Nephron progenitor cell (in vitro differentiated cells): ENCODE measurements at regions not wholly inside any gene's neighbourhood (a gene's known extent, or its start where the extent isn't known, plus 50 kb on each side); places are given as distances from the start of the nearest gene placed in this dataset.

Source experiments
- DNase-seq: peaks from one replicate; pipeline ENCODE4 v3.0.0; 2021
- H3K27ac Mint-ChIP-seq: 2 replicates; pipeline ENCODE4 v1.8.0; 2021; ENCODE audit warnings: mild to moderate bottlenecking, moderate library complexity, mixed read lengths
- H3K27me3 Mint-ChIP-seq: 2 replicates; pipeline ENCODE4 v1.8.0; 2021; ENCODE audit warnings: mild to moderate bottlenecking, low read depth, mixed read lengths; ENCODE audit not compliant: poor library complexity
- H3K36me3 Mint-ChIP-seq: 2 replicates; pipeline ENCODE4 v1.8.0; 2021; ENCODE audit warnings: low read depth, mixed read lengths
- H3K4me1 Mint-ChIP-seq: 2 replicates; pipeline ENCODE4 v1.8.0; 2021; ENCODE audit warnings: mixed read lengths
- H3K4me3 Mint-ChIP-seq: 2 replicates; pipeline ENCODE4 v1.8.0; 2021; ENCODE audit warnings: mild to moderate bottlenecking, moderate library complexity, mixed read lengths
- H3K9me3 Mint-ChIP-seq: 2 replicates; pipeline ENCODE4 v1.8.0; 2021; ENCODE audit warnings: mild to moderate bottlenecking, moderate library complexity, mixed read lengths
- TF ChIP-seq, protein P1 (sequence below): fragments of 200-600 bp; sonication (generic); IDR thresholded peaks from 2 replicates; pipeline ENCODE4 v1.5.0; 2021; ENCODE audit warnings: antibody characterized with exemption

DNA sequence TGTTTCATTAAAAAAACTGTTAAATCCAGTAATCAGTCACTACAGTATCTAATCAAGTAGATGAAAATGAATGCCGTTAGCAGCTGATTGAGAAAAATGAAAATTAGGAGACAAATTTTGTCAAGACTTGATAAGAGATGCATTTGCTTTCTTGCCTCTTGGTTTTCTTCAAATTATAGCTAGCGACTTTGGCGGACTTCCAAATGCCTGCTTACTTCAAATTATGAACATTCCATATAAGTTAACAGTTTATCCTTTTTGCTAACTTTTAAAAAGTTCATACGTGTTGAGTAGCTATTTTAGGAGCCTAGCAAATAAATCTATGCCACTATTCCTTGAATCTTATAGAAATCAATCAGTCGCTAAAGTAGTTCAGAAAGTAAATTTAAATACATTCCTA, 58.8 kb downstream of the PPP4R3C start:
- Mint-ChIP-seq H3K9me3 (peaks cover 28% of the 10 kb centered on the region), H3K27ac (no peak overlapping the region), H3K27me3 (peaks cover 3% of the 10 kb centered on the region), H3K4me3 (no peak overlapping the region), H3K36me3 (no peaks in the 10 kb centered on the region), H3K4me1 (no peaks in the 10 kb centered on the region)
- DNase-seq, result no peak
- TF ChIP-seq, protein P1, sequence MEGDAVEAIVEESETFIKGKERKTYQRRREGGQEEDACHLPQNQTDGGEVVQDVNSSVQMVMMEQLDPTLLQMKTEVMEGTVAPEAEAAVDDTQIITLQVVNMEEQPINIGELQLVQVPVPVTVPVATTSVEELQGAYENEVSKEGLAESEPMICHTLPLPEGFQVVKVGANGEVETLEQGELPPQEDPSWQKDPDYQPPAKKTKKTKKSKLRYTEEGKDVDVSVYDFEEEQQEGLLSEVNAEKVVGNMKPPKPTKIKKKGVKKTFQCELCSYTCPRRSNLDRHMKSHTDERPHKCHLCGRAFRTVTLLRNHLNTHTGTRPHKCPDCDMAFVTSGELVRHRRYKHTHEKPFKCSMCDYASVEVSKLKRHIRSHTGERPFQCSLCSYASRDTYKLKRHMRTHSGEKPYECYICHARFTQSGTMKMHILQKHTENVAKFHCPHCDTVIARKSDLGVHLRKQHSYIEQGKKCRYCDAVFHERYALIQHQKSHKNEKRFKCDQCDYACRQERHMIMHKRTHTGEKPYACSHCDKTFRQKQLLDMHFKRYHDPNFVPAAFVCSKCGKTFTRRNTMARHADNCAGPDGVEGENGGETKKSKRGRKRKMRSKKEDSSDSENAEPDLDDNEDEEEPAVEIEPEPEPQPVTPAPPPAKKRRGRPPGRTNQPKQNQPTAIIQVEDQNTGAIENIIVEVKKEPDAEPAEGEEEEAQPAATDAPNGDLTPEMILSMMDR, result no peak

DNA sequence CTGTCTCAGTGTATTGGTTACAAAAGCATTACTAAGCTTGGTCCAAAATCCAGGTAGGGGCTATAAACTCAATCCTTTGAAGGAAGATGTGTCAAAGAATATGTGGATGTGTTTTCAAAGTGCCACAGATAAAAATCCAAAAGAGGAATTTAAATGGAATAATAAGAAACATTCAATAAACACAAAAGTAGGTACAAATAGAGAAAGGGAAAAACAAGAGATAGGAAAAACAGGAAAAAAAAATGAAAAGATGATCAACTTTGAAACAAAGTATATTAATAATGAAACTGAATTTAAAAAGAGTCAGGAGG, 64.0 kb downstream of the PPP4R3C start:
- Mint-ChIP-seq H3K9me3 (peaks cover 19% of the 10 kb centered on the region), H3K27me3 (no peaks in the 10 kb centered on the region), H3K36me3 (no peaks in the 10 kb centered on the region), H3K4me3 (no peak overlapping the region), H3K4me1 (no peaks in the 10 kb centered on the region), H3K27ac (no peak overlapping the region)
- DNase-seq, result no peak
- TF ChIP-seq, protein P1, result no peak

DNA sequence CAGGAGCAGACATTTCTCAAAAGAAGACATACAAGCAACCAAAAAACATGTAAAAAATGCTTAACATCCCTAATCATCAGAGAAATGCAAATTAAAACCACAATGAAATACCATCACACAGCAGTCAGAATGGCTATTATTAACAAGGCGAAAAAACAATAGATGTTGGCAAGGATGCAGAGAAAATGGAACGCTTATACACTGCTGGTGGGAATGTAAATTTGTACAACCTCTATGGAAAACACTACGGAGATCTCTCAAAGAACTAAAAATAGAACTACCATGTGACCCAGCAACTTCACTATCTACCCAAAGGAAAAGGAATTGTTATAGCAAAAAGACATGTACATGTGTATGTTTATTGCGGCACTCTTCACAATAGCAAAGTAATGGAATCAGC, 71.5 kb downstream of the PPP4R3C start:
- H3K9me3 Mint-ChIP-seq, result peaks cover 14% of the 10 kb centered on the region
- no peaks in the 10 kb centered on the region for H3K27me3 Mint-ChIP-seq
- H3K27ac Mint-ChIP-seq, result no peak overlapping the region
- no peaks in the 10 kb centered on the region for H3K4me1 Mint-ChIP-seq
- no peaks in the 10 kb centered on the region for H3K36me3 Mint-ChIP-seq
- no peak overlapping the region for H3K4me3 Mint-ChIP-seq
- DNase-seq, result no peak
- TF ChIP-seq, protein P1, result no peak

DNA sequence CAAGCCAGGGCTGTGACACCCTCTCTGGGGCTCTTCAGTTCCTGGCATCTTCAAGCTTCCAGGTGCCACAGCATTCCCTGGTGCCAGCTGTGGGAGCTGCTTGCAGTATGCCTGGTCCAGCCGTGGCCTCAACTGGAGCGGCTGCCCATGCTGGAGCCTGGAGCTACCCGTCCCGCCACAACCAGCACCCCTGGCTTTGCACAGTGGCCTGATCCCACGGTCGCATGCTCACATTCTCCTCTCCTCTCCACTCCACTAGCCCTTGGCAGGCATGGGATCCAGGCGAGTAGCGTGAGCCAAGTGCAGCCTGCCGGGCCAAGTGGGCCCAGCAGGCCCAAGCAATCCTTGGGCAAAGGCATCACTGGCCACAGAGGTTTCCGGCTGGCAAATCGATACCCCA, 81.7 kb downstream of the PPP4R3C start:
- no peaks in the 10 kb centered on the region for H3K36me3 Mint-ChIP-seq
- no peak overlapping the region for H3K4me3 Mint-ChIP-seq
- no peaks in the 10 kb centered on the region for H3K27me3 Mint-ChIP-seq
- DNase-seq, result no peak
- TF ChIP-seq, protein P1, result no peak
- no peaks in the 10 kb centered on the region for H3K4me1 Mint-ChIP-seq
- no peak overlapping the region for H3K27ac Mint-ChIP-seq
- H3K9me3 Mint-ChIP-seq, result peaks cover 17% of the 10 kb centered on the region

DNA sequence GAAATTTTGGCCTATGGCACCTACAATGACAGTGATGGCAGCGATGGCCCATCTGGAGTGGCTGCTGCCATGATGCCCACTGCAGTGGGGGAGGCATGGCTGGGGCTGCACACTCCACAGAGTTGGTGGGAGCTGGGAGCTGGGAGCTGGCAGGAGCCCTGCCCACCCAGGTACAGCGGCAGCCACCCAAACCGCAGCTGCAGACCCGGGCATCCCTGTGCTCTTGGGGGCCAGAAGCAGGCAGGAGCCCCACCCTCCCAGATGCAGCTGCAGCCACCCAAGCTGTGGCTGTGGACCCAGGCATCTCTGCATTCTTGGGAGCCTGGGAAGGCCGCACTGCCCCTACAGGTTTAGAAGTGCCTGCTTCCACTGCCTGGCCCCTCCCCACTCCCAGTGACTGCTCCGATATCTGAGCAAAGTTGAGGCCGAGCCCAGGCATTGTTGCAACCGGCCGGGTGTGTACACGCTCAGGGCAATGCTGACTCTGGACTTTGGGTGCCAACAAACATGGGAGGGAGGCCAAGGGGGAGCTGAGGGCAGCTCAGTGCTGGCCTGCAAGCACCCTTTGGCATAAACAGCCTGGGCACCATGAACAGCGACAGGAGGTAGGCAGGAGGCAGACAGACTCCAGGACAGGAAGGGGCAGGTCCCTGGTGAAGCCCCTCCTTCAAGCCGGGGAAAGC, 82.8 kb downstream of the PPP4R3C start:
- TF ChIP-seq, protein P1, result no peak
- H3K27me3 Mint-ChIP-seq, result no peaks in the 10 kb centered on the region
- no peaks in the 10 kb centered on the region for H3K4me1 Mint-ChIP-seq
- H3K4me3 Mint-ChIP-seq, result no peak overlapping the region
- peaks cover 17% of the 10 kb centered on the region for H3K9me3 Mint-ChIP-seq
- no peak overlapping the region for H3K27ac Mint-ChIP-seq
- no peaks in the 10 kb centered on the region for H3K36me3 Mint-ChIP-seq
- DNase-seq, result no peak

DNA sequence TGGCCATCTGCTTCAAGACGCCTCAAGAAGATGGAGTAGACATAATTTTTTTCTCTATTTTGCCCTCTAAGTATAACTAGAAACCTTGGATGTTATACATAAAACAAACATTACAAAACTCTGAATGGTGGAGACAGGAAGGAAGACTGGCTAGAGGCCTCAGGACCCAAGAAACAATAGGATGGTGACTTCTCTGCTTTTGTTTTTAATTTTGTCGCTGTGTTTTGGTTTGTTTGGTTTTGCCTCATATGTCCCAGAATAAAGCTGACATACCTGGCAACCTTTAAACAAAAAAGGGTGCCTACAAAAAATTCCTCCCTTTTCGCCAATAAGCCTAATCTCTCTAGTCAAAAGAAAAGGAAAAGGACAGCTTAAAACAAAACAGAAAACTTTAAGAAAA, 109.1 kb downstream of the PPP4R3C start:
- Mint-ChIP-seq H3K4me1 (no peaks in the 10 kb centered on the region), H3K27me3 (no peaks in the 10 kb centered on the region), H3K9me3 (peaks cover 9% of the 10 kb centered on the region), H3K4me3 (no peak overlapping the region), H3K27ac (no peak overlapping the region), H3K36me3 (no peaks in the 10 kb centered on the region)
- no peak for DNase-seq
- TF ChIP-seq, protein P1, result no peak
